BE2C (cell line): ENCODE measurements at regions not wholly inside any gene's neighbourhood (a gene's known extent, or its start where the extent isn't known, plus 50 kb on each side); places are given as distances from the start of the nearest gene placed in this dataset.

Experiments
- DNase-seq: peaks from one replicate; pipeline ENCODE4 v3.0.0-alpha.2; 2020
- H3K27me3 ChIP-seq: fragments of 250-450 bp; sonication (Bioruptor Pico); 2 replicates; pipeline ENCODE4 v1.5.1; 2020; ENCODE audit warnings: mild to moderate bottlenecking
- H3K36me3 ChIP-seq: fragments of 250-450 bp; sonication (Bioruptor Pico); 2 replicates; pipeline ENCODE4 v1.5.1; 2020; ENCODE audit warnings: mild to moderate bottlenecking
- H3K4me1 ChIP-seq: fragments of 250-450 bp; sonication (Bioruptor Pico); 2 replicates; pipeline ENCODE4 v1.5.1; 2020
- H3K4me3 ChIP-seq: 2 replicates; pipeline ENCODE4 v1.5.1; 2011; ENCODE audit warnings: low read depth, low read length
- H3K9me3 ChIP-seq: fragments of 250-450 bp; sonication (Bioruptor Pico); 2 replicates; pipeline ENCODE4 v1.5.1; 2020
- CTCF ChIP-seq: IDR thresholded peaks from 2 replicates; pipeline ENCODE4 v1.5.1; 2012; ENCODE audit warnings: mild to moderate bottlenecking, low read depth, low read length

GRCh38 chr4:43351970-43352806 is 459.7 kb downstream of the GRXCR1 start:
- H3K36me3 ChIP-seq: no peaks in the 10 kb centered on the region
- H3K9me3 ChIP-seq: no peaks in the 10 kb centered on the region
- no peaks in the 10 kb centered on the region for H3K4me1 ChIP-seq
- H3K27me3 ChIP-seq: no peaks in the 10 kb centered on the region
- no peak for TF ChIP-seq CTCF
- no peak overlapping the region for H3K4me3 ChIP-seq
- no peak for DNase-seq

- Histone ChIP-seq H3K9me3 (no peaks in the 10 kb centered on the region), H3K36me3 (no peaks in the 10 kb centered on the region), H3K4me1 (no peaks in the 10 kb centered on the region), H3K4me3 (no peak overlapping the region), H3K27me3 (no peaks in the 10 kb centered on the region)
- no peak for DNase-seq
- no peak for TF ChIP-seq CTCF
These were observed 460.3 kb downstream of the GRXCR1 start for GRCh38 chr4:43352859-43353258.

- H3K36me3 ChIP-seq: no peaks in the 10 kb centered on the region
- H3K9me3 ChIP-seq: no peaks in the 10 kb centered on the region
- H3K4me3 ChIP-seq: no peak overlapping the region
- no peaks in the 10 kb centered on the region for H3K4me1 ChIP-seq
- DNase-seq: no peak
- no peak for TF ChIP-seq CTCF
- H3K27me3 ChIP-seq: no peaks in the 10 kb centered on the region
These were observed 461.0 kb downstream of the GRXCR1 start for GRCh38 chr4:43353552-43353951.

GRCh38 chr4:43356786-43357185 is 464.3 kb downstream of the GRXCR1 start:
- no peaks in the 10 kb centered on the region for H3K9me3 ChIP-seq
- no peak overlapping the region for H3K4me3 ChIP-seq
- H3K27me3 ChIP-seq: no peaks in the 10 kb centered on the region
- H3K4me1 ChIP-seq: no peaks in the 10 kb centered on the region
- no peak for TF ChIP-seq CTCF
- H3K36me3 ChIP-seq: no peaks in the 10 kb centered on the region
- no peak for DNase-seq

GRCh38 chr4:43357252-43357974 is 464.9 kb downstream of the GRXCR1 start:
- no peak for TF ChIP-seq CTCF
- H3K27me3 ChIP-seq: no peaks in the 10 kb centered on the region
- no peaks in the 10 kb centered on the region for H3K9me3 ChIP-seq
- no peaks in the 10 kb centered on the region for H3K4me1 ChIP-seq
- no peak overlapping the region for H3K4me3 ChIP-seq
- no peaks in the 10 kb centered on the region for H3K36me3 ChIP-seq
- DNase-seq: no peak

GRCh38 chr4:43360296-43360695 is 467.8 kb downstream of the GRXCR1 start:
- Histone ChIP-seq H3K36me3 (no peaks in the 10 kb centered on the region), H3K4me3 (no peak overlapping the region), H3K4me1 (no peaks in the 10 kb centered on the region), H3K27me3 (no peaks in the 10 kb centered on the region), H3K9me3 (no peaks in the 10 kb centered on the region)
- no peak for DNase-seq
- TF ChIP-seq CTCF: no peak
